ENCODE measurements at regions not wholly inside any gene's neighbourhood (a gene's known extent, or its start where the extent isn't known, plus 50 kb on each side); places are given as distances from the start of the nearest gene placed in this dataset.

- DNase-seq, result no peak
- WGBS, 2 donors, result 83 to 86% methylated on average over 1 of the region's 1 CpG
- Histone ChIP-seq H3K36me3 (replicated peaks in 1 of 2; ENCODE audit: insufficient read depth in 1 of 2, low read depth in 2 of 2) (no peaks in the 10 kb centered on the region), H3K4me1 (no peaks in the 10 kb centered on the region), H3K9me3 (no peaks in the 10 kb centered on the region), H3K27me3 (no peaks in the 10 kb centered on the region), H3K4me3 (no peak overlapping the region), H3K27ac (no peak overlapping the region)
- TF ChIP-seq POLR2A (IDR thresholded peaks at IDR 0.05) (no peak), CTCF (IDR thresholded peaks at IDR 0.05) (no peak)
- intact Hi-C loops (cut with DNase I), result no loop called here
- no peak for ATAC-seq
Observed at GRCh38 chr4:106773076-106773905, 262.8 kb downstream of the DKK2 start.

- H3K4me1 ChIP-seq, result no peaks in the 10 kb centered on the region
- no peak for TF ChIP-seq POLR2A (IDR thresholded peaks at IDR 0.05)
- no peak for TF ChIP-seq CTCF (IDR thresholded peaks at IDR 0.05)
- ATAC-seq (no peak), DNase-seq (no peak)
- H3K36me3 ChIP-seq (replicated peaks in 1 of 2; ENCODE audit: insufficient read depth in 1 of 2, low read depth in 2 of 2), result no peaks in the 10 kb centered on the region
- no peak overlapping the region for H3K4me3 ChIP-seq
- H3K9me3 ChIP-seq, result no peaks in the 10 kb centered on the region
- intact Hi-C loops (cut with DNase I), result no loop called here
- no peaks in the 10 kb centered on the region for H3K27me3 ChIP-seq
- H3K27ac ChIP-seq, result no peak overlapping the region
- WGBS, 2 donors, result 30 to 36% methylated on average over 2 of the region's 2 CpGs
Observed at GRCh38 chr4:106767991-106768390, 268.1 kb downstream of the DKK2 start.

- Histone ChIP-seq H3K27ac (no peak overlapping the region), H3K4me1 (no peaks in the 10 kb centered on the region), H3K36me3 (replicated peaks in 1 of 2; ENCODE audit: insufficient read depth in 1 of 2, low read depth in 2 of 2) (no peaks in the 10 kb centered on the region), H3K27me3 (no peaks in the 10 kb centered on the region), H3K9me3 (no peaks in the 10 kb centered on the region), H3K4me3 (no peak overlapping the region)
- TF ChIP-seq POLR2A (IDR thresholded peaks at IDR 0.05) (no peak), CTCF (IDR thresholded peaks at IDR 0.05) (no peak)
- intact Hi-C loops (cut with DNase I), result no loop called here
- ATAC-seq, result no peak
- no peak for DNase-seq
Observed at GRCh38 chr4:106766519-106766918, 269.6 kb downstream of the DKK2 start.

- 54 to 70% methylated on average over 4 of the region's 4 CpGs for WGBS, 2 donors
- ATAC-seq (no peak), DNase-seq (no peak)
- Histone ChIP-seq H3K4me1 (no peaks in the 10 kb centered on the region), H3K9me3 (no peaks in the 10 kb centered on the region), H3K27ac (no peak overlapping the region), H3K27me3 (no peaks in the 10 kb centered on the region), H3K4me3 (no peak overlapping the region), H3K36me3 (replicated peaks in 1 of 2; ENCODE audit: insufficient read depth in 1 of 2, low read depth in 2 of 2) (no peaks in the 10 kb centered on the region)
- intact Hi-C loops (cut with DNase I), result no loop called here
- TF ChIP-seq CTCF (IDR thresholded peaks at IDR 0.05), result no peak
- TF ChIP-seq POLR2A (IDR thresholded peaks at IDR 0.05), result no peak
Observed at GRCh38 chr4:106764774-106765173, 271.3 kb downstream of the DKK2 start.
